ENCODE measurements at regions not wholly inside any gene's neighbourhood (a gene's known extent, or its start where the extent isn't known, plus 50 kb on each side); places are given as distances from the start of the nearest gene placed in this dataset.
A peak's percentile ranks its signal among the peaks of the same experiment; 100 is the strongest.

- DNase-seq = no peak
Observed at GRCh38 chr6:33921745-33922144, 117.9 kb upstream of the MLN start.

GRCh38 chr6:33918175-33918695, 114.4 kb upstream of the MLN start:
- no peak for DNase-seq

GRCh38 chr6:33915134-33915533, 111.3 kb upstream of the MLN start:
- no peak for DNase-seq

- DNase-seq = peak in 1 of 2 donors; percentile 15
Observed at GRCh38 chr6:33914645-33915044, 110.8 kb upstream of the MLN start.

GRCh38 chr6:33912195-33912594, 108.4 kb upstream of the MLN start:
- no peak for DNase-seq

- no peak for DNase-seq
Observed at GRCh38 chr6:33911488-33911887, 107.7 kb upstream of the MLN start.

GRCh38 chr6:33910594-33910993, 106.8 kb upstream of the MLN start:
- DNase-seq = no peak

- DNase-seq = no peak
Observed at GRCh38 chr6:33909737-33910136, 105.9 kb upstream of the MLN start.

GRCh38 chr6:33908025-33908424, 104.2 kb upstream of the MLN start:
- no peak for DNase-seq

- DNase-seq = no peak
Observed at GRCh38 chr6:33907227-33907626, 103.4 kb upstream of the MLN start.

- no peak for DNase-seq
Observed at GRCh38 chr6:33906439-33906838, 102.6 kb upstream of the MLN start.

- DNase-seq = no peak
Observed at GRCh38 chr6:33905071-33905609, 101.3 kb upstream of the MLN start.

- no peak for DNase-seq
Observed at GRCh38 chr6:33904747-33905065, 100.9 kb upstream of the MLN start.

- no peak for DNase-seq
Observed at GRCh38 chr6:33904050-33904746, 100.4 kb upstream of the MLN start.

GRCh38 chr6:33903579-33903978, 99.8 kb upstream of the MLN start:
- DNase-seq = no peak

GRCh38 chr6:33902457-33902853, 98.7 kb upstream of the MLN start:
- DNase-seq = no peak

- no peak for DNase-seq
Observed at GRCh38 chr6:33901822-33902456, 98.1 kb upstream of the MLN start.

- no peak for DNase-seq
Observed at GRCh38 chr6:33898771-33899170, 95.0 kb upstream of the MLN start.

GRCh38 chr6:33897189-33897780, 93.5 kb upstream of the MLN start:
- DNase-seq = no peak

- no peak for DNase-seq
Observed at GRCh38 chr6:33896391-33897188, 92.8 kb upstream of the MLN start.

GRCh38 chr6:33895988-33896387, 92.2 kb upstream of the MLN start:
- DNase-seq = no peak

- no peak for DNase-seq
Observed at GRCh38 chr6:33895296-33895695, 91.5 kb upstream of the MLN start.

GRCh38 chr6:33894438-33894837, 90.6 kb upstream of the MLN start:
- DNase-seq = no peak
